ENCODE measurements at regions not wholly inside any gene's neighbourhood (a gene's known extent, or its start where the extent isn't known, plus 50 kb on each side); places are given as distances from the start of the nearest gene placed in this dataset.

DNA sequence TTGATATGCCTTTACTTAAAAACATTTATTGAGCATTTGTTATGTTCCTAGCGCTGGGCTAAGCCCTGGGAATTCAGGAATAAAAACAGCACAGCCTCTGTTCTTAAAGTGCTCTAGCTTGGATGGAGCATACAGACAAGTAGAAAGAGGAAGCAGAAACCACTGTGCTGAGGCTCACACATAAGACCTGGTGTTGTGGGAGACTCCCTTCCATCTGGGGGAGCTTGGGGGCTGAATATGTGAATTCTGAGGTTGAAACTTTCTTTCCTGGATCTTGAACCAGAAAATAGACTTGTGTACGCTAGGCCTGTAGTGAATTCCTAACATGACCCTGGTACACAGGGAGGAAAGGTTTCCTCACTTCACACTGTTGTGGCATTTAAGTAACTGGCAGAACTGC lies 209.9 kb downstream of the ZNF326 start:
- DNase-seq = no peak
- Histone ChIP-seq H3K9me3 (no peaks in the 10 kb centered on the region), H3K27me3 (no peaks in the 10 kb centered on the region), H3K36me3 (no peaks in the 10 kb centered on the region), H3K4me1 (no peaks in the 10 kb centered on the region), H3K4me3 (ENCODE audit: low read depth, low read length) (no peak overlapping the region)
- TF ChIP-seq, protein P1, sequence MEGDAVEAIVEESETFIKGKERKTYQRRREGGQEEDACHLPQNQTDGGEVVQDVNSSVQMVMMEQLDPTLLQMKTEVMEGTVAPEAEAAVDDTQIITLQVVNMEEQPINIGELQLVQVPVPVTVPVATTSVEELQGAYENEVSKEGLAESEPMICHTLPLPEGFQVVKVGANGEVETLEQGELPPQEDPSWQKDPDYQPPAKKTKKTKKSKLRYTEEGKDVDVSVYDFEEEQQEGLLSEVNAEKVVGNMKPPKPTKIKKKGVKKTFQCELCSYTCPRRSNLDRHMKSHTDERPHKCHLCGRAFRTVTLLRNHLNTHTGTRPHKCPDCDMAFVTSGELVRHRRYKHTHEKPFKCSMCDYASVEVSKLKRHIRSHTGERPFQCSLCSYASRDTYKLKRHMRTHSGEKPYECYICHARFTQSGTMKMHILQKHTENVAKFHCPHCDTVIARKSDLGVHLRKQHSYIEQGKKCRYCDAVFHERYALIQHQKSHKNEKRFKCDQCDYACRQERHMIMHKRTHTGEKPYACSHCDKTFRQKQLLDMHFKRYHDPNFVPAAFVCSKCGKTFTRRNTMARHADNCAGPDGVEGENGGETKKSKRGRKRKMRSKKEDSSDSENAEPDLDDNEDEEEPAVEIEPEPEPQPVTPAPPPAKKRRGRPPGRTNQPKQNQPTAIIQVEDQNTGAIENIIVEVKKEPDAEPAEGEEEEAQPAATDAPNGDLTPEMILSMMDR (IDR thresholded peaks at IDR 0.05; ENCODE audit: low read depth, low read length) = no peak

DNA sequence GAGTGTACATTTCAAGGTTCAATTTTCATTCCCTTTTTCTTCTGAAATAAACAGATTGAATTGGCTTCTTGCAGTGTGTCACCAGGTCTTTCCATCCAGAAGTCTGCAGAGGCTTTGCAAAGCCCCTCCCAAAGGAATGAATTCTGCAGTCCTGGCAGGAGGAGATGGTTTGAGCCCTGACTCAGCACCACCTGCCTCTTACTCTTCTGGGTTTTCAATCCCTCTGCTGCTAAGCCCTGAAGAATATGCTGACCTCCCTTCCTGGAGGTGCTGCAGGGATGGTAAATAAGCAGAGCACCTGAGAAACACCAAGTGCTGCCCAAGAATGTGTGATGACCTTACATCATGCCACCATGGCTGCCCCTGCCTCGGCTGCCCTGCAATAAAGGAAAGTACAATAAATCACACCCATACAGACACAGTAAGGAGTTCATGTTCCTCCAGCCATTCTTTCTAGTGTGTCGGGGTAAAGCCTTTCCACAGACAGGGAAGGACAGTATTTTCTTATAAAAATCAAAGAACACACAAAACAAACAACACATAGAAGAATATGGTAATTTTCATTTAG lies 209.2 kb downstream of the ZNF326 start:
- Histone ChIP-seq H3K36me3 (no peaks in the 10 kb centered on the region), H3K4me3 (ENCODE audit: low read depth, low read length) (no peak overlapping the region), H3K27me3 (no peaks in the 10 kb centered on the region), H3K4me1 (no peaks in the 10 kb centered on the region), H3K9me3 (no peaks in the 10 kb centered on the region)
- TF ChIP-seq, protein P1 (IDR thresholded peaks at IDR 0.05; ENCODE audit: low read depth, low read length) = no peak
- DNase-seq = no peak

DNA sequence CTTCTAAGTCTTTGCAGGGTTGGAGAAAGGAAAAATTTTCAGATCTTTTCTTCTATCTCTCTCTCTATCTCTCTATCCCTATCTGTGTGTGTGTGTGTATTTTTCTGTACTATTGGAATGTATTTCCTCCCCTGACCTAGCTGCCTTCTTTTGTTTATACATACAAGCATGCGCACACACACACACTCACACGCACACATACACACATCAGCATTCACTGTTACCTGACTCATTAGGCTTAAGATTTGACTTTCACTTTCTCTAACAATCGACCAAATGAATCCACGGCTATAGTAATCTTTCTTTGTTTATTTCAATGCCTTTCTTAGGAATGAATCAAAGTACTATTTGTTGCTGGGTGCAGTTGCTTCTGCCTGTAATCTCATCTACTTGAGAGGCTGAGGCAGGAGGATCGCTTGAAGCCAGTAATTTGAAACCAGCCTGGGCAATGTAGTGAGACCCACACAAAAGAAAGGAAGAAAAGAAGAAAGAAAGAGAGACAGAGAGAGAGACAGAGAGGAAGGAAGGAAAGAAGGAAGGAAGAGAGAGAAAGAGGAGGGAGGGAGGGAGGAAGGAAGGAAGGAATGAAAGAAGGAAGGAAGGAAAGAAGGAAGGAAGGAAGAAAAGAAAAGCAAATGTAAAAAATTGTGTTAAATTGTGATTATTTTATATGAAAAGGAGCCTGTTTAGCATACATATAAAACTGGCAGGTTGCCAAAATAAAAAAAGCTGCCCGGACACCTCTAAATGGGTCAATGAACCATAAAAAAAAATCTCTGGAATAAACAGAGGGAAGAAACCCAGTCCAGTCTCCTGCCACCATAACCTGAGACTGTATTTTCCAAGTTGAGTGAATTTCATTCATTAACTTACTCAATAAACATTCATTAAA lies 206.8 kb downstream of the ZNF326 start:
- Histone ChIP-seq H3K9me3 (no peaks in the 10 kb centered on the region), H3K4me3 (ENCODE audit: low read depth, low read length) (no peak overlapping the region), H3K36me3 (no peaks in the 10 kb centered on the region), H3K27me3 (no peaks in the 10 kb centered on the region), H3K4me1 (no peaks in the 10 kb centered on the region)
- no peak for DNase-seq
- TF ChIP-seq, protein P1 (IDR thresholded peaks at IDR 0.05; ENCODE audit: low read depth, low read length) = no peak

DNA sequence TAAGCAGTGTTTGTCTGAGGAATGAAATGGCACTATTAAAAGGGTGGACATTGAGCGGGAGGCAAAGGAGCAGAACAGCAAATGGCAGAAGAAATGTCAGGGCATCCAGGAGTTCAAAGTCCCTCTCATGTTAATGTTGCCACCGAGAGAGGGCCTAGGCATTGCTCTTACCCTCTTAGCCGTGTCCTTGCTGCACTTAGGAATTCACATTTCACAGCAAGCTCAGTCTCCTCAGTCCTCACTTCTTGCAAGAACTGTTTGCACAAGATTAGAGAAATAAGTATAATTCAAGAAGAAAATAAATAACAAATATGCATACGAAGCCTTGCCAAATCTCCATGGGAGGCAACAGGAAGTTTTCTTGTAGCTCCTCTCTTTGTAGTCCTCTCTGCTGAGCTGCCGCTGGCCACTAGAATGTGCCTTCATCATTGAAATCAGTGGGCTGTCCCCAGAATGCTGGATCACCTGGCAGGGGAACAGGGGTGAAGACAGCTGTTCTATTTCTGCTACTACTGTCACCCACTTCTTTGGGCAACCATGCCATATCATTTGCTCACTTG lies 205.8 kb downstream of the ZNF326 start:
- Histone ChIP-seq H3K4me3 (ENCODE audit: low read depth, low read length) (no peak overlapping the region), H3K9me3 (no peaks in the 10 kb centered on the region), H3K4me1 (no peaks in the 10 kb centered on the region), H3K36me3 (no peaks in the 10 kb centered on the region), H3K27me3 (no peaks in the 10 kb centered on the region)
- DNase-seq = no peak
- TF ChIP-seq, protein P1 (IDR thresholded peaks at IDR 0.05; ENCODE audit: low read depth, low read length) = no peak

DNA sequence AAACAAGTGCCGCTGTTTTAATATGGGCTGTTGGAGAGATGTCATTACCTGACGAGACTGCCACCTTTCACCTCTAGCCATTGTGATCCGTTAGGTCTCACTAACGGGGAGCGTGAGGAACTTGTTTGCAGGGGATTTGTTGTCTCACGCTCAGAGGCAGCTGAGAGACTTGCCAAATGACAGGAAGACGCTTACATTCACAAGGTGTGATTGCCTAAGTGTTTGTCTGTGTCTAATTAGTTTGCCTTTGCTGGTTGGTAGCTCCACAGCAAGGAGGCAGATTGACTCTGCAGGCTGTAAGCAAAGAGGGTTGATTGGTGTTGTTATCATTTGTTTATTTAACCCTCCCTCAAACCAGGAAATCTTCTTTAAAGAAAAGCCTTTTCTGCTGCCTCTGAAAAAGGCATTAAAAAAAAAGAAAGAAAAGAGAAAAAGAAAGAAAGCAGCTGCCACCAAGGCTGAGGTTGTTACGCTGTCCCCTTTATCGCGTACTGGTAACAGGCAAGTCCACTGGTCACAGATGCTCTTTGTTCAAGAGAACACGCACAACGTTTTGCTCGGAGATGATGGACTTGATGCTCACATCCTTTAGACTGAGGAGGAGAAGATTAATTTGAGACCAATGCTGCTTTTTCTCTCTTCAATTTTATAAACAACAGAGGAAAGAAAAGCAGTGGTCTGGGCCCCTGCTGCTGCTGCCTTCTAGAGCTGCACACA lies 203.9 kb downstream of the ZNF326 start:
- Histone ChIP-seq H3K36me3 (no peaks in the 10 kb centered on the region), H3K4me3 (ENCODE audit: low read depth, low read length) (no peak overlapping the region), H3K27me3 (no peaks in the 10 kb centered on the region), H3K9me3 (no peaks in the 10 kb centered on the region), H3K4me1 (no peaks in the 10 kb centered on the region)
- TF ChIP-seq, protein P1 (IDR thresholded peaks at IDR 0.05; ENCODE audit: low read depth, low read length) = no peak
- no peak for DNase-seq

All from BE2C (cell line).